Cerebellar cortex (tissue), 1 donor: ENCODE measurements at regions not wholly inside any gene's neighbourhood (a gene's known extent, or its start where the extent isn't known, plus 50 kb on each side); places are given as distances from the start of the nearest gene placed in this dataset.

Experiments used
- DNase-seq: peaks from one replicate; pipeline ENCODE4 v3.0.0-alpha.2; 2015; ENCODE audit warnings: low spot score

GRCh38 chr10:4343873-4344272 is 482.1 kb upstream of the AKR1E2 start:
- DNase-seq, result no peak

- DNase-seq, result no peak
Measured at GRCh38 chr10:4343091-4343490, 482.9 kb upstream of the AKR1E2 start.

- no peak for DNase-seq
Measured at GRCh38 chr10:4338768-4339167, 487.2 kb upstream of the AKR1E2 start.

- no peak for DNase-seq
Measured at GRCh38 chr10:4337563-4337962, 488.4 kb upstream of the AKR1E2 start.

GRCh38 chr10:4334871-4335270 is 491.1 kb upstream of the AKR1E2 start:
- DNase-seq, result no peak

- no peak for DNase-seq
Measured at GRCh38 chr10:4334015-4334414, 492.0 kb upstream of the AKR1E2 start.

GRCh38 chr10:4333459-4333894 is 492.5 kb upstream of the AKR1E2 start:
- DNase-seq, result no peak

- no peak for DNase-seq
Measured at GRCh38 chr10:4332764-4333458, 493.1 kb upstream of the AKR1E2 start.

GRCh38 chr10:4331150-4331549 is 494.9 kb upstream of the AKR1E2 start:
- no peak for DNase-seq

- no peak for DNase-seq
Measured at GRCh38 chr10:4330636-4331035, 495.4 kb upstream of the AKR1E2 start.

GRCh38 chr10:4329225-4329624 is 496.8 kb upstream of the AKR1E2 start:
- DNase-seq, result no peak

- no peak for DNase-seq
Measured at GRCh38 chr10:4326647-4327046, 499.4 kb upstream of the AKR1E2 start.

- no peak for DNase-seq
Measured at GRCh38 chr10:4319870-4320367, 506.1 kb upstream of the AKR1E2 start.

GRCh38 chr10:4316161-4316810 is 509.7 kb upstream of the AKR1E2 start:
- no peak for DNase-seq

- no peak for DNase-seq
Measured at GRCh38 chr10:4315551-4315950, 510.5 kb upstream of the AKR1E2 start.

- no peak for DNase-seq
Measured at GRCh38 chr10:4313051-4313450, 513.0 kb upstream of the AKR1E2 start.

- DNase-seq, result no peak
Measured at GRCh38 chr10:4312051-4312835, 513.8 kb upstream of the AKR1E2 start.

- no peak for DNase-seq
Measured at GRCh38 chr10:4310172-4310571, 515.8 kb upstream of the AKR1E2 start.

GRCh38 chr10:4307910-4308309 is 518.1 kb upstream of the AKR1E2 start:
- DNase-seq, result no peak

- DNase-seq, result no peak
Measured at GRCh38 chr10:4306871-4307270, 519.1 kb upstream of the AKR1E2 start.

- DNase-seq, result no peak
Measured at GRCh38 chr10:4303045-4303444, 518.0 kb upstream of the KLF6 start.

- DNase-seq, result no peak
Measured at GRCh38 chr10:4301291-4302045, 516.5 kb upstream of the KLF6 start.
